Hindlimb muscle (tissue), 1 donor: ENCODE measurements at regions not wholly inside any gene's neighbourhood (a gene's known extent, or its start where the extent isn't known, plus 50 kb on each side); places are given as distances from the start of the nearest gene placed in this dataset.

ENCODE experiments used
- DNase-seq: peaks from one replicate; pipeline ENCODE4 v3.0.0-alpha.2; 2013

GRCh38 chr9:90948156-90948555 lies 146.5 kb downstream of the SYK start:
- DNase-seq: no peak

GRCh38 chr9:90950600-90950999 lies 149.0 kb downstream of the SYK start:
- no peak for DNase-seq

- DNase-seq: no peak
These were observed 151.6 kb downstream of the SYK start for GRCh38 chr9:90953200-90953599.

- no peak for DNase-seq
These were observed 152.2 kb downstream of the SYK start for GRCh38 chr9:90953805-90954204.

- no peak for DNase-seq
These were observed 154.6 kb downstream of the SYK start for GRCh38 chr9:90956026-90956810.

GRCh38 chr9:90958328-90958727 lies 156.7 kb downstream of the SYK start:
- DNase-seq: no peak

- DNase-seq: no peak
These were observed 159.3 kb downstream of the SYK start for GRCh38 chr9:90960941-90961340.

- DNase-seq: no peak
These were observed 159.8 kb downstream of the SYK start for GRCh38 chr9:90961375-90961774.

- no peak for DNase-seq
These were observed 162.7 kb downstream of the SYK start for GRCh38 chr9:90964101-90965020.

- no peak for DNase-seq
These were observed 163.8 kb downstream of the SYK start for GRCh38 chr9:90965226-90966030.

- DNase-seq: peak; percentile 46
These were observed 164.3 kb downstream of the SYK start for GRCh38 chr9:90966031-90966290.

GRCh38 chr9:90966480-90967144 lies 165.0 kb downstream of the SYK start:
- DNase-seq: no peak

GRCh38 chr9:90967145-90967538 lies 165.5 kb downstream of the SYK start:
- DNase-seq: no peak

GRCh38 chr9:90969021-90969675 lies 167.5 kb downstream of the SYK start:
- no peak for DNase-seq

- DNase-seq: no peak
These were observed 169.0 kb downstream of the SYK start for GRCh38 chr9:90970608-90971007.

GRCh38 chr9:90972057-90972456 lies 170.4 kb downstream of the SYK start:
- DNase-seq: no peak

- DNase-seq: no peak
These were observed 172.4 kb downstream of the SYK start for GRCh38 chr9:90974016-90974415.

- no peak for DNase-seq
These were observed 173.1 kb downstream of the SYK start for GRCh38 chr9:90974643-90975245.

- no peak for DNase-seq
These were observed 174.3 kb downstream of the SYK start for GRCh38 chr9:90975781-90976538.

- no peak for DNase-seq
These were observed 177.5 kb downstream of the SYK start for GRCh38 chr9:90979138-90979551.

- DNase-seq: no peak
These were observed 178.0 kb downstream of the SYK start for GRCh38 chr9:90979639-90980038.
